ENCODE measurements at regions not wholly inside any gene's neighbourhood (a gene's known extent, or its start where the extent isn't known, plus 50 kb on each side); places are given as distances from the start of the nearest gene placed in this dataset.

- TF ChIP-seq CTCF (IDR thresholded peaks at IDR 0.05; ENCODE audit: low read depth, low read length, poor library complexity, severe bottlenecking) (no peak), EZH2phosphoT487 (IDR thresholded peaks at IDR 0.05; ENCODE audit: borderline replicate concordance, low read length) (no peak)
Measured at GRCh38 chr5:121025671-121026070, 561.6 kb downstream of the PRR16 start.
